K562 (cell line): ENCODE measurements at regions not wholly inside any gene's neighbourhood (a gene's known extent, or its start where the extent isn't known, plus 50 kb on each side); places are given as distances from the start of the nearest gene placed in this dataset.
"Not testable (repeated sequence)": the region's sequence is repeated elsewhere in the genome, so short reads cannot be mapped to it uniquely, and the experiment has no call there.

Experiments
- CEBPZ ChIP-seq: fragments of 150-350 bp; IDR thresholded peaks from 2 replicates; pipeline ENCODE4 v1.6.1; 2014; ENCODE audit warnings: low read depth, mild to moderate bottlenecking, low read length, borderline replicate concordance
- CTCF ChIP-seq, 3 experiments: IDR thresholded peaks in 2 of 3; conservative IDR thresholded peaks in 1 of 3; 2 replicates each; pipeline ENCODE4 v1.5.1; 2011 to 2012; ENCODE audit warnings: low read length in 3 of 3, mild to moderate bottlenecking in 3 of 3, control low read depth in 2 of 3, improper control_type of control experiment in 1 of 3, inconsistent platforms in 1 of 3, low read depth in 1 of 3, mixed read lengths in 1 of 3, moderate library complexity in 1 of 3; ENCODE audit not compliant: insufficient read depth in 2 of 3
- FIP1L1 ChIP-seq: fragments of 200-400 bp; formaldehyde crosslinking; IDR thresholded peaks from 2 replicates; pipeline ENCODE4 v1.6.1; 2018; ENCODE audit warnings: mild to moderate bottlenecking, low read depth, low read length; ENCODE audit not compliant: poor library complexity, severe bottlenecking
- HNRNPK ChIP-seq: fragments of 200-400 bp; formaldehyde crosslinking; IDR thresholded peaks from one replicate; pipeline ENCODE4 v1.6.1; 2018; ENCODE audit warnings: mild to moderate bottlenecking, low read depth, low read length; ENCODE audit not compliant: poor library complexity, severe bottlenecking
- NFYB ChIP-seq: IDR thresholded peaks from 2 replicates; pipeline ENCODE4 v1.6.1; 2011; ENCODE audit warnings: mild to moderate bottlenecking, moderate library complexity; ENCODE audit not compliant: insufficient read length; ENCODE audit errors: extremely low read depth
- POLR2A ChIP-seq: fragments of 450-650 bp; conservative IDR thresholded peaks from 2 replicates; pipeline ENCODE4 v1.6.1; 2016
- RFX1 ChIP-seq: fragments of 450-650 bp; IDR thresholded peaks from 2 replicates; pipeline ENCODE4 v1.6.1; 2016; ENCODE audit warnings: mild to moderate bottlenecking, moderate library complexity
- SP1 ChIP-seq: sonication (generic); formaldehyde crosslinking; IDR thresholded peaks from 2 replicates; pipeline ENCODE4 v1.8.1; 2022; ENCODE audit warnings: mild to moderate bottlenecking, missing genetic modification reagents
- USF2 ChIP-seq: sonication (generic); formaldehyde crosslinking; IDR thresholded peaks from 2 replicates; pipeline ENCODE4 v1.5.0; 2020; ENCODE audit warnings: missing genetic modification reagents

- not testable (repeated sequence) for TF ChIP-seq CEBPZ; NFYB; CTCF (IDR thresholded peaks at IDR 0.05 in 2 of 3, conservative IDR thresholded peaks at IDR 0.05 in 1 of 3; ENCODE audit: insufficient read depth in 2 of 3, low read depth in 1 of 3, low read length in 3 of 3); HNRNPK; FIP1L1; USF2; SP1; RFX1; POLR2A
Observed at GRCh38 chr7:69248382-69248828, 349.9 kb upstream of the AUTS2 start.
